Omental fat pad (tissue), 3 donors: ENCODE measurements at regions not wholly inside any gene's neighbourhood (a gene's known extent, or its start where the extent isn't known, plus 50 kb on each side); places are given as distances from the start of the nearest gene placed in this dataset.

Experiments used
- ATAC-seq: fragments of 150-250 bp; one replicate; pipeline ENCODE4 v1.9.1; 2016; ENCODE audit warnings: mild to moderate bottlenecking, moderate library complexity; ENCODE audit not compliant: low FRiP score
- DNase-seq: peaks from one replicate; pipeline ENCODE4 v3.0.0-alpha.2; 2019; ENCODE audit warnings: low spot score
- TF ChIP-seq, protein P1 (sequence below), 3 donors: fragments of 450-650 bp; IDR thresholded peaks; one replicate each; pipeline ENCODE4 v1.5.1; 2016 to 2017; ENCODE audit warnings: antibody characterized with exemption in 3 of 3, mild to moderate bottlenecking in 3 of 3, moderate library complexity in 2 of 3

DNA sequence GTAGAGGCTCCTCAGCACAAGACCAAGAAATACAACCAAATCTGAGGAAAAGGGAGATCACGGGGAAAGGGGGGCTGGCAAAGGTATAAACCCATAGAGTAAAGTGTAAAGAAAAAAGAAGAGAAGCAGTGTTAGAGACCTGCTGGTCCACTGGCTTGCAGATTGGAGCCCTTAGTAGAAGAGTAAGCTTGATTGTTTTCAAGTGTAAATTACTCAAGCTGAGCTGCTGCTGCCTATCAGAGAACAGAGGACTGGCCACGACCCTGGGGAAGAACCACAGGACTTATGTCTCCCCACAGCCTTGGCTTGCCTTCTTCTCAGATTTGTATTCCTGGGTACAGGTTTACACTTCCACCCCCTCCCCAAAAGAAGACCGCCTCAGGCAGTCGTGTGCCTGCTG, 294.2 kb downstream of the LMX1A start:
- TF ChIP-seq, protein P1, sequence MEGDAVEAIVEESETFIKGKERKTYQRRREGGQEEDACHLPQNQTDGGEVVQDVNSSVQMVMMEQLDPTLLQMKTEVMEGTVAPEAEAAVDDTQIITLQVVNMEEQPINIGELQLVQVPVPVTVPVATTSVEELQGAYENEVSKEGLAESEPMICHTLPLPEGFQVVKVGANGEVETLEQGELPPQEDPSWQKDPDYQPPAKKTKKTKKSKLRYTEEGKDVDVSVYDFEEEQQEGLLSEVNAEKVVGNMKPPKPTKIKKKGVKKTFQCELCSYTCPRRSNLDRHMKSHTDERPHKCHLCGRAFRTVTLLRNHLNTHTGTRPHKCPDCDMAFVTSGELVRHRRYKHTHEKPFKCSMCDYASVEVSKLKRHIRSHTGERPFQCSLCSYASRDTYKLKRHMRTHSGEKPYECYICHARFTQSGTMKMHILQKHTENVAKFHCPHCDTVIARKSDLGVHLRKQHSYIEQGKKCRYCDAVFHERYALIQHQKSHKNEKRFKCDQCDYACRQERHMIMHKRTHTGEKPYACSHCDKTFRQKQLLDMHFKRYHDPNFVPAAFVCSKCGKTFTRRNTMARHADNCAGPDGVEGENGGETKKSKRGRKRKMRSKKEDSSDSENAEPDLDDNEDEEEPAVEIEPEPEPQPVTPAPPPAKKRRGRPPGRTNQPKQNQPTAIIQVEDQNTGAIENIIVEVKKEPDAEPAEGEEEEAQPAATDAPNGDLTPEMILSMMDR (IDR thresholded peaks at IDR 0.05): no peak
- DNase-seq (no peak), ATAC-seq (no peak)

DNA sequence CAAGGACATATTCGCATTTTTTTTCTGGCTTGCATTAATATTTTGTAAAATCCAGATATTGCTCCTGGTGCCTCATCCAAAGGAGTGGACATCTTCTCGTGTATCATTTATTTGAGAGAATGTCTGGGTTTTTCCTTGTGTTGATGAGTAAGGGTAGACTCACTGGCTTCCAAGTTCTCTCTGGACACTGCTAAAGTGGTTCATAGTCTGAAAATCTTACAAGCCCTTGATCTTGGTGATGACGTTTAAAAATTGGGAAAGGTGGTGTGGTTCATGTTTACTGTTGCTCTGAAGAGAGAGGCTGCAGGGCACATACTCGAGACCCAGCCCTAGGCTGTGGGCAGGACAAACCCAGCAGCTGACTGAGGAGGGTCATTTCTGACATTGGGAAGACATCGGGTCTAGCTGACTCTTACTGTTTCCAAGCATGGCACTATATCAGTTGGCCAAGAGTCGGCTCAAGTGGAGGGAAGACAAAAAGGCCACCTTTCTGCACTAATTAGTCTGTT, 296.2 kb downstream of the LMX1A start:
- TF ChIP-seq, protein P1 (IDR thresholded peaks at IDR 0.05): no peak
- no peak for ATAC-seq
- no peak for DNase-seq

DNA sequence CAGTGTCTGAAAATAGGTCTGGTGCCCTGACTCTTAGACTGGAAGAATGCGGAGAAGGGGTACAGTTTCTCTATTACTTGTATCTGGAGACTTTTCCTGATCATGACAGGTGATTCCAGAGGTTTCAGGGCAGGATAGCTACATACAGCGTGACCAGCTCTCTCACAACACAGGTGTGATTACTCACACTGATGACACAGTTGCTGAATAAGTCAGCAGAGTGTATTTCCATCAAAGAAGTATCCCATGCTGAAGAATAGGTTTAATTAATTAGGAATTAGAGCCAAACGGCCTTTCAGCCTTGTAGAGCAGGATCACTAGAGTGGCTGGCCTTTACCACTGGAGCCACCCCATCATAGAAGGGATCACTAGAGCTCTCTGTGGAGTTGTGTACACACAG, 298.6 kb downstream of the LMX1A start:
- ATAC-seq: no peak
- DNase-seq: no peak
- TF ChIP-seq, protein P1 (IDR thresholded peaks at IDR 0.05): no peak

DNA sequence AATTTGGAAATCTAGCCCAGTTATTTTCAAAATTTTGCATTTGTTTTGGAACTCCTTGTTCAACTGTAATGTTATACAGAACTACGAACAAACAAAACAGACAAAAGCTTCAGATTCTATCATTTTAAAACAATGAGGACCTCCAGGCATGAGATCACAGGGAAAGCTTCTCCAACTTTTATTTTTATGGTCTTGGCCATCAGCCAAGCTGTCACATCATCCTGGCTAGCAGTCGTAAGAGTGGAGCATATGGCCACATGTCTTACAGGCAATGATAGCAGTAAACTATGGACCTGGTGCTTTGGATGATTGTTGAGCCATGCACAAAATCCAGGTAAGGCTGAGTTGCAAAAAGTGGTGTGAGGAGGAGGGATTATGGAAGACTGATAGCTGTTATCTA, 299.6 kb downstream of the LMX1A start:
- ATAC-seq: no peak
- no peak for DNase-seq
- TF ChIP-seq, protein P1 (IDR thresholded peaks at IDR 0.05): no peak

DNA sequence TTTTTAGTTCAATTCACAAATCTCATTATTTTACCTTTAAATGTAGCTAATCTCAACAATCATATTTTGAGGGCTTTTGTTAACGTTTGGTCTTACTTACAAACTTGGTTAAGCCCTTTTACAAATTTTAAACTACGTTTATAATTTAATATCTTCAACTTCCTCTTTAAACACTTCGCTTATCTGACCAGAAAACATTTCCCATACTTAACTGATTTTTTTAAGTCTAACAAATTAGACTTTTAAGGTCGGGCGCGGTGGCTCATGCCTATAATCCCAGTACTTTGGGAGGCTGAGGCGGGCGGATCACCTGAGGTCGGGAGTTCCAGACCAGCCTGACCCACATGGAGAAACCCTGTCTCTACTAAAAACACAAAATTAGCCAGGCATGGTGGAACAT, 300.9 kb downstream of the LMX1A start:
- DNase-seq (no peak), ATAC-seq (no peak)
- TF ChIP-seq, protein P1 (IDR thresholded peaks at IDR 0.05): no peak

DNA sequence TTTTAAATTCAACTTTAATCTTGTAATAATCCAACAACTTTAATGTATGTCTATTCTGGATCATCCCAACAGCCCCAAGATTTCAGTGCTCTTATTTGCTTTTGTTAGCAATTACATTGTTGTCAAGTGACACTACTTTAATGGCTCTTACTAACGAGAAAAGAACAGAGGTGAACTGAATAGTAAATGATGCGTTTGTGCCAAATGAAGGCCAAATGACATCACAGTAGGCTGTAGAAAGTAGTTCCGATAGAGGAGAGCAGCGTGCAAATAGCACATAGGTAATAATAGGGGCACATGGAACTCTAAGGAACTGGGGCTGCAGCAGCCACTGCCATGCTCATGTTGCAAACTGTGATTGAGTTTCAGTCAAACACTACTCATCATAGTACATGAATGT, 301.9 kb downstream of the LMX1A start:
- no peak for ATAC-seq
- TF ChIP-seq, protein P1 (IDR thresholded peaks at IDR 0.05): no peak
- no peak for DNase-seq

DNA sequence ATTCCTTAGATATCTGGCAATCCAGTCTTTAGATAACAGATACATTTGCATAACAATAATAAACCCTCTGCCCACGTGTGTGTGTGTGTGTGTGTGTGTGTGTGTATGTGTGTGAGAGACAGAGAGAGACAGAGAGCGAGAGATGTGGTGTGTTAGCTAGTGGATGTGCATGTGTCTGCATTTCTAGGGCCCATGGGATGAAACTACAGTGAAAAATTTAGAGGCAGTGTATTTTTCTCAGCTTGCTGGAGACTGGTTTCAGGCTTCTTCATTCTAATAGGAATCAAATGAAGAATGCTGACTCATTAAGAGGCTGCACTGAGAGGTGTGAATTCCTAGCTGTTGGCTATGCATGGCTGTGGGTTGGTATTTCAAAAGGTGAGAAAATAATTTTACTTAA, 303.2 kb downstream of the LMX1A start:
- ATAC-seq (no peak), DNase-seq (no peak)
- TF ChIP-seq, protein P1 (IDR thresholded peaks at IDR 0.05): no peak
